ENCODE measurements at regions not wholly inside any gene's neighbourhood (a gene's known extent, or its start where the extent isn't known, plus 50 kb on each side); places are given as distances from the start of the nearest gene placed in this dataset.

DNA sequence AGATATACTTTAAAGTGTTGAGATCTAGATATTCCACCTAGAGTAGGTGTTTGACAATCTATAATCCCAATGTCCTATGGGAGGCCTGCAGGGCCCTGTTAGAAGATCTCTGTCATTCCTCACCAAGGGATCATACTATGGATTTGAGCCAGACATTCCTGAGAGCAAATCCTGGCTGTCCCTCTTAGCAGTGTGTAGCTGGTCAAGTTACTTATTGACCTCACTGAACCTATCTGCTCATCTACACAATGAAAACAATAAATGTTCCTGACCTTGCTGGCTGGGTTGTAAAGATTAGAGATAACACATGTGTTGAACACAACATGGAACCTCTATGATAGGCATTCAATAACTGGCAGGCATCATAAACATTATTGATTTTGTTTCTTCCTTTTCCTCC lies 265.6 kb upstream of the ATP11B start:
- Histone ChIP-seq H3K9ac (ENCODE audit: low read depth, low read length) (no peak overlapping the region), H3K4me3 (ENCODE audit: insufficient read depth, low read depth, low read length) (no peak overlapping the region), H2AFZ (replicated peaks; ENCODE audit: low read length, poor library complexity) (no peak overlapping the region), H3K4ac (ENCODE audit: low read depth, low read length) (no peak overlapping the region), H3K4me1 (ENCODE audit: control insufficient read depth, insufficient read depth, low read length) (no peaks in the 10 kb centered on the region), H2BK20ac (ENCODE audit: low read depth, low read length) (no peak overlapping the region), H4K20me1 (ENCODE audit: insufficient read depth, low read length) (no peaks in the 10 kb centered on the region), H3K56ac (ENCODE audit: extremely low read depth, insufficient read depth, low read length) (no peak overlapping the region), H4K8ac (ENCODE audit: low read depth in 2 of 2, low read length in 2 of 2) (no peak overlapping the region), H3K23ac (ENCODE audit: low read depth, low read length) (no peak overlapping the region), H3K27me3 (ENCODE audit: control insufficient read depth, insufficient read depth, low read length) (no peaks in the 10 kb centered on the region), H3K27ac (ENCODE audit: insufficient read depth, low read length) (no peak overlapping the region), H3K18ac (ENCODE audit: low read depth, low read length) (no peak overlapping the region), H2BK120ac (ENCODE audit: low read depth, low read length) (no peak overlapping the region), H4K5ac (ENCODE audit: low read depth, low read length) (no peak overlapping the region), H2AK9ac (replicated peaks; ENCODE audit: low read depth, low read length, poor library complexity) (no peak overlapping the region), H3K4me2 (ENCODE audit: low read depth, low read length) (no peak overlapping the region), H3K9me1 (ENCODE audit: insufficient read depth, low read length) (no peaks in the 10 kb centered on the region), H3K79me1 (ENCODE audit: low read depth in 1 of 2, low read length in 2 of 2) (no peaks in the 10 kb centered on the region), H3K14ac (replicated peaks; ENCODE audit: low read depth, low read length) (no peak overlapping the region), H2AK5ac (ENCODE audit: low read depth, low read length) (no peak overlapping the region), H3K9me3 (ENCODE audit: control insufficient read depth, insufficient read depth, low read length) (peaks cover 15% of the 10 kb centered on the region), H2BK5ac (ENCODE audit: low read depth, low read length, poor library complexity, severe bottlenecking) (no peak overlapping the region), H4K91ac (ENCODE audit: insufficient read depth, low read depth, low read length) (no peak overlapping the region), H2BK15ac (ENCODE audit: low read depth, low read length) (no peak overlapping the region), H3K36me3 (ENCODE audit: control insufficient read depth, insufficient read depth, low read length) (no peaks in the 10 kb centered on the region)
- ChIA-PET CTCF (no interaction called here), POLR2A (ENCODE audit: unreplicated experiment) (no interaction called here)
- DNase-seq (no peak), ATAC-seq (ENCODE audit: low read depth) (no peak)
- dilution Hi-C loops (cut with HindIII; ENCODE audit: low sequenced_read_pairs, unreplicated experiment) = no loop called here
- intact Hi-C loops (cut with micrococcal nuclease) = no loop called here
- in situ Hi-C loops (cut with MboI; ENCODE audit: low sequenced_read_pairs) = no loop called here
- TF ChIP-seq MXI1 (IDR thresholded peaks at IDR 0.05; ENCODE audit: borderline replicate concordance, low read depth, low read length) (no peak), BHLHE40 (IDR thresholded peaks at IDR 0.05; ENCODE audit: low read depth, low read length) (no peak), MAZ (IDR thresholded peaks at IDR 0.05; ENCODE audit: borderline replicate concordance, low read depth, low read length) (no peak), CHD1 (IDR thresholded peaks at IDR 0.05; ENCODE audit: low read depth, low read length) (no peak), RAD21 (IDR thresholded peaks at IDR 0.05; ENCODE audit: low read length) (no peak), RFX5 (IDR thresholded peaks at IDR 0.05; ENCODE audit: low read depth, low read length) (no peak), POLR2A (IDR thresholded peaks at IDR 0.05; ENCODE audit: low read depth, low read length) (no peak), SMC3 (IDR thresholded peaks at IDR 0.05; ENCODE audit: low read depth, low read length) (no peak), CEBPB (IDR thresholded peaks at IDR 0.05; ENCODE audit: low read depth, low read length) (no peak), FOS (IDR thresholded peaks at IDR 0.05; ENCODE audit: low read depth, low read length) (no peak), NFE2L2 (IDR thresholded peaks at IDR 0.05; ENCODE audit: low read depth, low read length) (no peak), MAFK (IDR thresholded peaks at IDR 0.05; ENCODE audit: low read depth, low read length) (no peak), RCOR1 (IDR thresholded peaks at IDR 0.05; ENCODE audit: insufficient replicate concordance, low read length) (no peak)
- TF ChIP-seq, protein P1, sequence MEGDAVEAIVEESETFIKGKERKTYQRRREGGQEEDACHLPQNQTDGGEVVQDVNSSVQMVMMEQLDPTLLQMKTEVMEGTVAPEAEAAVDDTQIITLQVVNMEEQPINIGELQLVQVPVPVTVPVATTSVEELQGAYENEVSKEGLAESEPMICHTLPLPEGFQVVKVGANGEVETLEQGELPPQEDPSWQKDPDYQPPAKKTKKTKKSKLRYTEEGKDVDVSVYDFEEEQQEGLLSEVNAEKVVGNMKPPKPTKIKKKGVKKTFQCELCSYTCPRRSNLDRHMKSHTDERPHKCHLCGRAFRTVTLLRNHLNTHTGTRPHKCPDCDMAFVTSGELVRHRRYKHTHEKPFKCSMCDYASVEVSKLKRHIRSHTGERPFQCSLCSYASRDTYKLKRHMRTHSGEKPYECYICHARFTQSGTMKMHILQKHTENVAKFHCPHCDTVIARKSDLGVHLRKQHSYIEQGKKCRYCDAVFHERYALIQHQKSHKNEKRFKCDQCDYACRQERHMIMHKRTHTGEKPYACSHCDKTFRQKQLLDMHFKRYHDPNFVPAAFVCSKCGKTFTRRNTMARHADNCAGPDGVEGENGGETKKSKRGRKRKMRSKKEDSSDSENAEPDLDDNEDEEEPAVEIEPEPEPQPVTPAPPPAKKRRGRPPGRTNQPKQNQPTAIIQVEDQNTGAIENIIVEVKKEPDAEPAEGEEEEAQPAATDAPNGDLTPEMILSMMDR (conservative IDR thresholded peaks at IDR 0.05; ENCODE audit: low read depth, low read length) = no peak
- TF ChIP-seq, protein P2, sequence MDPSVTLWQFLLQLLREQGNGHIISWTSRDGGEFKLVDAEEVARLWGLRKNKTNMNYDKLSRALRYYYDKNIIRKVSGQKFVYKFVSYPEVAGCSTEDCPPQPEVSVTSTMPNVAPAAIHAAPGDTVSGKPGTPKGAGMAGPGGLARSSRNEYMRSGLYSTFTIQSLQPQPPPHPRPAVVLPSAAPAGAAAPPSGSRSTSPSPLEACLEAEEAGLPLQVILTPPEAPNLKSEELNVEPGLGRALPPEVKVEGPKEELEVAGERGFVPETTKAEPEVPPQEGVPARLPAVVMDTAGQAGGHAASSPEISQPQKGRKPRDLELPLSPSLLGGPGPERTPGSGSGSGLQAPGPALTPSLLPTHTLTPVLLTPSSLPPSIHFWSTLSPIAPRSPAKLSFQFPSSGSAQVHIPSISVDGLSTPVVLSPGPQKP (IDR thresholded peaks at IDR 0.05; ENCODE audit: borderline replicate concordance, low read depth, low read length) = no peak
- TF ChIP-seq, protein P3, sequence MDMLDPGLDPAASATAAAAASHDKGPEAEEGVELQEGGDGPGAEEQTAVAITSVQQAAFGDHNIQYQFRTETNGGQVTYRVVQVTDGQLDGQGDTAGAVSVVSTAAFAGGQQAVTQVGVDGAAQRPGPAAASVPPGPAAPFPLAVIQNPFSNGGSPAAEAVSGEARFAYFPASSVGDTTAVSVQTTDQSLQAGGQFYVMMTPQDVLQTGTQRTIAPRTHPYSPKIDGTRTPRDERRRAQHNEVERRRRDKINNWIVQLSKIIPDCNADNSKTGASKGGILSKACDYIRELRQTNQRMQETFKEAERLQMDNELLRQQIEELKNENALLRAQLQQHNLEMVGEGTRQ (IDR thresholded peaks at IDR 0.05; ENCODE audit: low read depth, low read length) = no peak
- no TSS peak for BruUV-seq (replicated peaks)
